IMR-90 (cell line): ENCODE measurements at regions not wholly inside any gene's neighbourhood (a gene's known extent, or its start where the extent isn't known, plus 50 kb on each side); places are given as distances from the start of the nearest gene placed in this dataset.

Experiments used
- ATAC-seq: fragments of 200-7000 bp; cut with Tn5 transposase; 2 replicates; pipeline ENCODE4 v1.9.1; 2020; ENCODE audit warnings: low read depth, mild to moderate bottlenecking, moderate library complexity
- BruUV-seq: library from RNA; stranded (reverse); fragments of 400-500 nt; replicated peaks from 2 replicates; lab custom pipeline; 2021; lab: Mats Ljungman, UMichigan
- CTCF ChIA-PET: fragments of 300-600 bp; formaldehyde crosslinking; extraction: SDS; loops from one replicate; lab custom pipeline; 2021; ENCODE audit warnings: antibody characterized with exemption; lab: Yijun Ruan, JAX
- POLR2A ChIA-PET: fragments of 300-600 bp; sonication (Branson Sonifier 250); formaldehyde crosslinking; loops from one replicate; lab custom pipeline; 2022; ENCODE audit warnings: antibody characterized with exemption; ENCODE audit not compliant: unreplicated experiment; lab: Charles Lee
- DNase-seq: peaks from one replicate; pipeline ENCODE4 v3.0.0; 2013
- H2AFZ ChIP-seq: replicated peaks from 2 replicates; pipeline ENCODE3; 2013; ENCODE audit warnings: low read length, mild to moderate bottlenecking; ENCODE audit not compliant: poor library complexity
- H2AK5ac ChIP-seq: 2 replicates; pipeline ENCODE4 v1.6.1; 2013; ENCODE audit warnings: low read depth, low read length, inconsistent platforms
- H2AK9ac ChIP-seq: replicated peaks from 2 replicates; pipeline ENCODE3; 2013; ENCODE audit warnings: mild to moderate bottlenecking, low read depth, low read length, moderate library complexity; ENCODE audit not compliant: poor library complexity
- H2BK120ac ChIP-seq: 2 replicates; pipeline ENCODE4 v1.6.1; 2013; ENCODE audit warnings: low read depth, low read length, inconsistent platforms
- H2BK15ac ChIP-seq: 3 replicates; pipeline ENCODE4 v1.6.1; 2013; ENCODE audit warnings: low read depth, low read length, inconsistent platforms
- H2BK20ac ChIP-seq: 2 replicates; pipeline ENCODE4 v1.6.1; 2013; ENCODE audit warnings: low read depth, mild to moderate bottlenecking, inconsistent platforms, low read length, moderate library complexity
- H2BK5ac ChIP-seq: 2 replicates; pipeline ENCODE4 v1.6.1; 2013; ENCODE audit warnings: mild to moderate bottlenecking, low read depth, low read length, inconsistent platforms; ENCODE audit not compliant: poor library complexity, severe bottlenecking
- H3K14ac ChIP-seq: replicated peaks from 2 replicates; pipeline ENCODE4 v1.6.1; 2013; ENCODE audit warnings: low read depth, low read length, inconsistent platforms
- H3K18ac ChIP-seq: 2 replicates; pipeline ENCODE4 v1.6.1; 2013; ENCODE audit warnings: low read depth, low read length, control low read depth
- H3K23ac ChIP-seq: 2 replicates; pipeline ENCODE4 v1.6.1; 2013; ENCODE audit warnings: low read depth, low read length, inconsistent platforms
- H3K27ac ChIP-seq: 2 replicates; pipeline ENCODE4 v1.5.1; 2013; ENCODE audit warnings: mild to moderate bottlenecking, control low read depth, low read length; ENCODE audit not compliant: insufficient read depth
- H3K27me3 ChIP-seq: 2 replicates; pipeline ENCODE4 v1.6.1; 2013; ENCODE audit warnings: low read length; ENCODE audit not compliant: control insufficient read depth, insufficient read depth
- H3K36me3 ChIP-seq: 2 replicates; pipeline ENCODE4 v1.6.1; 2013; ENCODE audit warnings: low read length, mixed read lengths; ENCODE audit not compliant: control insufficient read depth, insufficient read depth
- H3K4ac ChIP-seq: 2 replicates; pipeline ENCODE4 v1.6.1; 2013; ENCODE audit warnings: low read depth, low read length, inconsistent platforms
- H3K4me1 ChIP-seq: 2 replicates; pipeline ENCODE4 v1.6.1; 2013; ENCODE audit warnings: low read length, mixed read lengths; ENCODE audit not compliant: control insufficient read depth, insufficient read depth
- H3K4me2 ChIP-seq: 2 replicates; pipeline ENCODE4 v1.6.1; 2013; ENCODE audit warnings: low read depth, mild to moderate bottlenecking, control low read depth, low read length, moderate library complexity
- H3K4me3 ChIP-seq: 2 replicates; pipeline ENCODE4 v1.5.1; 2013; ENCODE audit warnings: low read depth, mild to moderate bottlenecking, control low read depth, low read length, moderate library complexity; ENCODE audit not compliant: insufficient read depth
- H3K56ac ChIP-seq: 2 replicates; pipeline ENCODE4 v1.6.1; 2013; ENCODE audit warnings: low read length, inconsistent platforms; ENCODE audit not compliant: insufficient read depth; ENCODE audit errors: extremely low read depth
- H3K79me1 ChIP-seq, 2 experiments: 2 replicates each; pipeline ENCODE4 v1.6.1; 2013; ENCODE audit warnings: low read length in 2 of 2, inconsistent platforms in 1 of 2, low read depth in 1 of 2
- H3K9ac ChIP-seq: 2 replicates; pipeline ENCODE4 v1.6.1; 2013; ENCODE audit warnings: low read depth, low read length, control low read depth
- H3K9me1 ChIP-seq: 2 replicates; pipeline ENCODE4 v1.6.1; 2013; ENCODE audit warnings: low read length, inconsistent platforms; ENCODE audit not compliant: insufficient read depth
- H3K9me3 ChIP-seq: 2 replicates; pipeline ENCODE4 v1.6.1; 2013; ENCODE audit warnings: low read length; ENCODE audit not compliant: control insufficient read depth, insufficient read depth
- H4K20me1 ChIP-seq: 2 replicates; pipeline ENCODE4 v1.6.1; 2013; ENCODE audit warnings: low read length, inconsistent platforms; ENCODE audit not compliant: insufficient read depth
- H4K5ac ChIP-seq: 2 replicates; pipeline ENCODE4 v1.6.1; 2013; ENCODE audit warnings: mild to moderate bottlenecking, low read depth, low read length, control low read depth
- H4K8ac ChIP-seq, 2 experiments: 2 replicates each; pipeline ENCODE4 v1.6.1; 2013; ENCODE audit warnings: low read depth in 2 of 2, low read length in 2 of 2, control low read depth in 1 of 2, inconsistent platforms in 1 of 2
- H4K91ac ChIP-seq: 2 replicates; pipeline ENCODE4 v1.6.1; 2013; ENCODE audit warnings: low read depth, low read length, inconsistent platforms; ENCODE audit not compliant: insufficient read depth
- BHLHE40 ChIP-seq: fragments of 150-350 bp; IDR thresholded peaks from 2 replicates; pipeline ENCODE4 v1.6.1; 2016; ENCODE audit warnings: mild to moderate bottlenecking, low read depth, low read length
- CEBPB ChIP-seq: IDR thresholded peaks from 2 replicates; pipeline ENCODE4 v1.6.1; 2012; ENCODE audit warnings: low read depth, low read length, improper control_type of control experiment
- CHD1 ChIP-seq: IDR thresholded peaks from 2 replicates; pipeline ENCODE4 v1.6.1; 2012; ENCODE audit warnings: low read depth, low read length, improper control_type of control experiment
- FOS ChIP-seq: fragments of 150-350 bp; IDR thresholded peaks from 2 replicates; pipeline ENCODE4 v1.6.1; 2016; ENCODE audit warnings: low read depth, low read length
- MAFK ChIP-seq: IDR thresholded peaks from 2 replicates; pipeline ENCODE4 v1.6.1; 2012; ENCODE audit warnings: low read depth, low read length, improper control_type of control experiment
- MAZ ChIP-seq: IDR thresholded peaks from 2 replicates; pipeline ENCODE4 v1.6.1; 2012; ENCODE audit warnings: low read depth, mild to moderate bottlenecking, low read length, improper control_type of control experiment, moderate library complexity, borderline replicate concordance
- RAD21 ChIP-seq: IDR thresholded peaks from 2 replicates; pipeline ENCODE4 v1.6.1; 2012; ENCODE audit warnings: low read length, improper control_type of control experiment
- RFX5 ChIP-seq: IDR thresholded peaks from 2 replicates; pipeline ENCODE4 v1.8.0; 2012; ENCODE audit warnings: low read depth, mild to moderate bottlenecking, low read length, moderate library complexity
- SMC3 ChIP-seq: fragments of 150-350 bp; IDR thresholded peaks from 2 replicates; pipeline ENCODE4 v1.6.1; 2016; ENCODE audit warnings: low read depth, mild to moderate bottlenecking, antibody characterized with exemption, low read length, moderate library complexity
- USF2 ChIP-seq: fragments of 150-350 bp; IDR thresholded peaks from 2 replicates; pipeline ENCODE4 v1.6.1; 2017; ENCODE audit warnings: mild to moderate bottlenecking, antibody characterized with exemption, low read length, low read depth
- WGBS, 2 experiments: methylation state at CpG; one replicate each; pipeline versions ENCODE4 v1.1.5 to v1.1.7; 2013; ENCODE audit warnings: missing lambda C conversion rate in 2 of 2; ENCODE audit not compliant: insufficient read length in 1 of 2; ENCODE audit errors: extremely low coverage in 2 of 2; 5-methylcytosine and 5-hydroxymethylcytosine counted together
- dilution Hi-C: fragments of 300-500 bp; cut with HindIII; formaldehyde crosslinking; loops from one replicate; pipeline ENCODE4 v1.14.3; 2018; ENCODE audit warnings: low sequenced_read_pairs; ENCODE audit not compliant: unreplicated experiment
- in situ Hi-C: fragments of 300-500 bp; cut with MboI; formaldehyde crosslinking; loops from 3 replicates; pipeline ENCODE4 v1.14.3; 2019; ENCODE audit warnings: low sequenced_read_pairs, inconsistent platforms, mixed read lengths
- intact Hi-C: fragments of 100-400 bp; cut with micrococcal nuclease; formaldehyde crosslinking; loops from 2 replicates; pipeline ENCODE4 v1.10.0; 2022
- TF ChIP-seq, protein P1 (sequence below): conservative IDR thresholded peaks from 2 replicates; pipeline ENCODE4 v1.5.1; 2012; ENCODE audit warnings: mild to moderate bottlenecking, low read depth, low read length, improper control_type of control experiment
- TF ChIP-seq, protein P2 (sequence below): fragments of 150-350 bp; IDR thresholded peaks from 2 replicates; pipeline ENCODE4 v1.6.1; 2016; ENCODE audit warnings: low read depth, mild to moderate bottlenecking, low read length, moderate library complexity, borderline replicate concordance

GRCh38 chr3:132822837-132823236 is 100.6 kb upstream of the NPHP3 start:
- no peak overlapping the region for H4K91ac ChIP-seq
- no peak overlapping the region for H3K23ac ChIP-seq
- no TSS peak for BruUV-seq
- no peak overlapping the region for H2BK15ac ChIP-seq
- TF ChIP-seq RFX5 (no peak), BHLHE40 (no peak), SMC3 (no peak), MAZ (no peak), FOS (no peak), USF2 (no peak), CHD1 (no peak), RAD21 (no peak), CEBPB (no peak), MAFK (no peak)
- TF ChIP-seq, protein P1, sequence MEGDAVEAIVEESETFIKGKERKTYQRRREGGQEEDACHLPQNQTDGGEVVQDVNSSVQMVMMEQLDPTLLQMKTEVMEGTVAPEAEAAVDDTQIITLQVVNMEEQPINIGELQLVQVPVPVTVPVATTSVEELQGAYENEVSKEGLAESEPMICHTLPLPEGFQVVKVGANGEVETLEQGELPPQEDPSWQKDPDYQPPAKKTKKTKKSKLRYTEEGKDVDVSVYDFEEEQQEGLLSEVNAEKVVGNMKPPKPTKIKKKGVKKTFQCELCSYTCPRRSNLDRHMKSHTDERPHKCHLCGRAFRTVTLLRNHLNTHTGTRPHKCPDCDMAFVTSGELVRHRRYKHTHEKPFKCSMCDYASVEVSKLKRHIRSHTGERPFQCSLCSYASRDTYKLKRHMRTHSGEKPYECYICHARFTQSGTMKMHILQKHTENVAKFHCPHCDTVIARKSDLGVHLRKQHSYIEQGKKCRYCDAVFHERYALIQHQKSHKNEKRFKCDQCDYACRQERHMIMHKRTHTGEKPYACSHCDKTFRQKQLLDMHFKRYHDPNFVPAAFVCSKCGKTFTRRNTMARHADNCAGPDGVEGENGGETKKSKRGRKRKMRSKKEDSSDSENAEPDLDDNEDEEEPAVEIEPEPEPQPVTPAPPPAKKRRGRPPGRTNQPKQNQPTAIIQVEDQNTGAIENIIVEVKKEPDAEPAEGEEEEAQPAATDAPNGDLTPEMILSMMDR = no peak
- TF ChIP-seq, protein P2, sequence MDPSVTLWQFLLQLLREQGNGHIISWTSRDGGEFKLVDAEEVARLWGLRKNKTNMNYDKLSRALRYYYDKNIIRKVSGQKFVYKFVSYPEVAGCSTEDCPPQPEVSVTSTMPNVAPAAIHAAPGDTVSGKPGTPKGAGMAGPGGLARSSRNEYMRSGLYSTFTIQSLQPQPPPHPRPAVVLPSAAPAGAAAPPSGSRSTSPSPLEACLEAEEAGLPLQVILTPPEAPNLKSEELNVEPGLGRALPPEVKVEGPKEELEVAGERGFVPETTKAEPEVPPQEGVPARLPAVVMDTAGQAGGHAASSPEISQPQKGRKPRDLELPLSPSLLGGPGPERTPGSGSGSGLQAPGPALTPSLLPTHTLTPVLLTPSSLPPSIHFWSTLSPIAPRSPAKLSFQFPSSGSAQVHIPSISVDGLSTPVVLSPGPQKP = no peak
- H3K4me3 ChIP-seq = no peak overlapping the region
- no peak overlapping the region for H2AK9ac ChIP-seq
- ATAC-seq (no peak), DNase-seq (no peak)
- ChIA-PET CTCF (no interaction called here), POLR2A (no interaction called here)
- H3K4me1 ChIP-seq = no peaks in the 10 kb centered on the region
- no peak overlapping the region for H3K27ac ChIP-seq
- no peak overlapping the region for H3K4me2 ChIP-seq
- no peak overlapping the region for H3K4ac ChIP-seq
- H3K14ac ChIP-seq = no peak overlapping the region
- no CpG with 5 or more reads among the region's 2 CpGs for WGBS, 2 experiments
- H3K36me3 ChIP-seq = no peaks in the 10 kb centered on the region
- no peak overlapping the region for H3K56ac ChIP-seq
- no peaks in the 10 kb centered on the region for H3K9me3 ChIP-seq
- H2AK5ac ChIP-seq = no peak overlapping the region
- H2BK5ac ChIP-seq = no peak overlapping the region
- no peaks in the 10 kb centered on the region for H4K20me1 ChIP-seq
- H4K5ac ChIP-seq = no peak overlapping the region
- intact Hi-C loops (no loop called here), dilution Hi-C loops (no loop called here), in situ Hi-C loops (no loop called here)
- H3K79me1 ChIP-seq = no peaks in the 10 kb centered on the region
- no peak overlapping the region for H4K8ac ChIP-seq
- no peaks in the 10 kb centered on the region for H3K9me1 ChIP-seq
- H3K27me3 ChIP-seq = no peaks in the 10 kb centered on the region
- H2BK20ac ChIP-seq = no peak overlapping the region
- H2AFZ ChIP-seq = no peak overlapping the region
- H3K9ac ChIP-seq = no peak overlapping the region
- H2BK120ac ChIP-seq = no peak overlapping the region
- no peak overlapping the region for H3K18ac ChIP-seq
